CD4-positive, alpha-beta T cell (primary cell): ENCODE measurements at regions not wholly inside any gene's neighbourhood (a gene's known extent, or its start where the extent isn't known, plus 50 kb on each side); places are given as distances from the start of the nearest gene placed in this dataset.

ENCODE experiments used
- ATAC-seq: fragments of 200-7000 bp; cut with Tn5 transposase; one replicate; pipeline ENCODE4 v1.10.0; 2022; ENCODE audit warnings: mild to moderate bottlenecking; ENCODE audit not compliant: poor library complexity
- CTCF ChIA-PET: fragments of 350-600 bp; sonication (Branson Sonifier 250); formaldehyde crosslinking; loops from one replicate; lab custom pipeline; 2021; ENCODE audit warnings: antibody characterized with exemption, inconsistent platforms; lab: Charles Lee
- POLR2A ChIA-PET: fragments of 350-600 bp; sonication (Branson Sonifier 250); formaldehyde crosslinking; loops from one replicate; lab custom pipeline; 2021; ENCODE audit warnings: antibody characterized with exemption, inconsistent platforms; lab: Charles Lee
- DNase-seq, 14 experiments: peaks; one replicate each; pipeline ENCODE4 v3.0.0-alpha.2; 2013 to 2020; ENCODE audit warnings: mixed read lengths in 2 of 14
- H3K27ac ChIP-seq, 2 donors: one replicate each; pipeline versions ENCODE4 v1.5.1 to v1.7.0; 2013; ENCODE audit warnings: low read length in 2 of 2, low read depth in 1 of 2, mild to moderate bottlenecking in 1 of 2
- H3K27me3 ChIP-seq, 2 experiments: 1 replicate in 1 of 2; 2 replicates in 1 of 2; pipeline versions ENCODE4 v1.6.1 to v1.7.0; 2013; ENCODE audit warnings: low read length in 2 of 2, control low read depth in 1 of 2, mild to moderate bottlenecking in 1 of 2, moderate library complexity in 1 of 2; ENCODE audit not compliant: insufficient read depth in 2 of 2, control insufficient read depth in 1 of 2
- H3K36me3 ChIP-seq: one replicate; pipeline ENCODE4 v1.6.1; 2013; ENCODE audit warnings: low read length, control low read depth; ENCODE audit not compliant: insufficient read depth
- H3K4me1 ChIP-seq: one replicate; pipeline ENCODE4 v1.6.1; 2013; ENCODE audit warnings: low read length, control low read depth; ENCODE audit not compliant: insufficient read depth
- H3K4me3 ChIP-seq: one replicate; pipeline ENCODE4 v1.5.1; 2013; ENCODE audit warnings: mild to moderate bottlenecking, low read length, moderate library complexity
- H3K9me3 ChIP-seq, 2 experiments: 1 replicate in 1 of 2; 2 replicates in 1 of 2; pipeline versions ENCODE4 v1.6.1 to v1.7.0; 2013; ENCODE audit warnings: low read length in 2 of 2, mild to moderate bottlenecking in 2 of 2, control low read depth in 1 of 2, moderate library complexity in 1 of 2; ENCODE audit not compliant: control insufficient read depth in 1 of 2, insufficient read depth in 1 of 2
- H3K27ac Mint-ChIP-seq: one replicate; pipeline ENCODE4 v1.8.0; 2020; ENCODE audit warnings: mixed read lengths
- H3K27me3 Mint-ChIP-seq: one replicate; pipeline ENCODE4 v1.8.0; 2021; ENCODE audit warnings: mixed read lengths
- H3K36me3 Mint-ChIP-seq: one replicate; pipeline ENCODE4 v1.8.0; 2021; ENCODE audit warnings: low read depth, mixed read lengths
- H3K4me1 Mint-ChIP-seq: one replicate; pipeline ENCODE4 v1.8.0; 2021; ENCODE audit warnings: low read depth, mixed read lengths
- H3K4me3 Mint-ChIP-seq: one replicate; pipeline ENCODE4 v1.8.0; 2020; ENCODE audit warnings: mild to moderate bottlenecking, mixed read lengths
- H3K9me3 Mint-ChIP-seq: one replicate; pipeline ENCODE4 v1.8.0; 2020; ENCODE audit warnings: mixed read lengths
- intact Hi-C, 2 experiments: fragments of 100-400 bp; cut with DNase I in 1 of 2; cut with micrococcal nuclease in 1 of 2; formaldehyde crosslinking; loops; one replicate each; pipeline versions ENCODE4 v1.15.1 to v1.9.0; 2023 to 2025; cut with DNase I, micrococcal nuclease
- TF ChIP-seq, protein P1 (sequence below): fragments of 200-600 bp; IDR thresholded peaks from one replicate; pipeline ENCODE4 v1.8.0; 2022; ENCODE audit warnings: antibody characterized with exemption, mild to moderate bottlenecking

- Mint-ChIP-seq H3K36me3 (no peaks in the 10 kb centered on the region), H3K27me3 (no peaks in the 10 kb centered on the region), H3K4me3 (no peak overlapping the region), H3K27ac (no peak overlapping the region), H3K4me1 (no peaks in the 10 kb centered on the region), H3K9me3 (no peaks in the 10 kb centered on the region)
- no peak for DNase-seq
- no peaks in the 10 kb centered on the region for H3K36me3 ChIP-seq
- ChIA-PET CTCF (no interaction called here), POLR2A (no interaction called here)
- intact Hi-C loops, result no loop called here
- H3K27me3 ChIP-seq, result no peaks in the 10 kb centered on the region
- no peak overlapping the region for H3K4me3 ChIP-seq
- TF ChIP-seq, protein P1, sequence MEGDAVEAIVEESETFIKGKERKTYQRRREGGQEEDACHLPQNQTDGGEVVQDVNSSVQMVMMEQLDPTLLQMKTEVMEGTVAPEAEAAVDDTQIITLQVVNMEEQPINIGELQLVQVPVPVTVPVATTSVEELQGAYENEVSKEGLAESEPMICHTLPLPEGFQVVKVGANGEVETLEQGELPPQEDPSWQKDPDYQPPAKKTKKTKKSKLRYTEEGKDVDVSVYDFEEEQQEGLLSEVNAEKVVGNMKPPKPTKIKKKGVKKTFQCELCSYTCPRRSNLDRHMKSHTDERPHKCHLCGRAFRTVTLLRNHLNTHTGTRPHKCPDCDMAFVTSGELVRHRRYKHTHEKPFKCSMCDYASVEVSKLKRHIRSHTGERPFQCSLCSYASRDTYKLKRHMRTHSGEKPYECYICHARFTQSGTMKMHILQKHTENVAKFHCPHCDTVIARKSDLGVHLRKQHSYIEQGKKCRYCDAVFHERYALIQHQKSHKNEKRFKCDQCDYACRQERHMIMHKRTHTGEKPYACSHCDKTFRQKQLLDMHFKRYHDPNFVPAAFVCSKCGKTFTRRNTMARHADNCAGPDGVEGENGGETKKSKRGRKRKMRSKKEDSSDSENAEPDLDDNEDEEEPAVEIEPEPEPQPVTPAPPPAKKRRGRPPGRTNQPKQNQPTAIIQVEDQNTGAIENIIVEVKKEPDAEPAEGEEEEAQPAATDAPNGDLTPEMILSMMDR, result no peak
- H3K4me1 ChIP-seq, result no peaks in the 10 kb centered on the region
- H3K27ac ChIP-seq, result no peak overlapping the region
- ATAC-seq, result no peak
- H3K9me3 ChIP-seq, result no peaks in the 10 kb centered on the region
These were observed 456.0 kb upstream of the FAM241A start for GRCh38 chr4:111689214-111689613.

GRCh38 chr4:111689731-111690130 lies 455.5 kb upstream of the FAM241A start:
- H3K9me3 ChIP-seq, result no peaks in the 10 kb centered on the region
- no peak overlapping the region for H3K27ac Mint-ChIP-seq
- intact Hi-C loops, result no loop called here
- no peaks in the 10 kb centered on the region for H3K9me3 Mint-ChIP-seq
- no peaks in the 10 kb centered on the region for H3K27me3 Mint-ChIP-seq
- no peak overlapping the region for H3K27ac ChIP-seq
- ChIA-PET POLR2A (no interaction called here), CTCF (no interaction called here)
- ATAC-seq (no peak), DNase-seq (no peak)
- no peaks in the 10 kb centered on the region for H3K4me1 ChIP-seq
- no peaks in the 10 kb centered on the region for H3K27me3 ChIP-seq
- H3K36me3 ChIP-seq, result no peaks in the 10 kb centered on the region
- H3K4me3 ChIP-seq, result no peak overlapping the region
- H3K36me3 Mint-ChIP-seq, result no peaks in the 10 kb centered on the region
- TF ChIP-seq, protein P1, result no peak
- no peaks in the 10 kb centered on the region for H3K4me1 Mint-ChIP-seq
- H3K4me3 Mint-ChIP-seq, result no peak overlapping the region

- Histone ChIP-seq H3K36me3 (no peaks in the 10 kb centered on the region), H3K4me1 (no peaks in the 10 kb centered on the region), H3K9me3 (no peaks in the 10 kb centered on the region), H3K4me3 (no peak overlapping the region), H3K27me3 (no peaks in the 10 kb centered on the region), H3K27ac (no peak overlapping the region)
- no peaks in the 10 kb centered on the region for H3K36me3 Mint-ChIP-seq
- H3K27ac Mint-ChIP-seq, result no peak overlapping the region
- CTCF ChIA-PET, result no interaction called here
- POLR2A ChIA-PET, result no interaction called here
- ATAC-seq (no peak), DNase-seq (no peak)
- intact Hi-C loops, result no loop called here
- H3K27me3 Mint-ChIP-seq, result no peaks in the 10 kb centered on the region
- H3K9me3 Mint-ChIP-seq, result peaks cover 5% of the 10 kb centered on the region
- no peak overlapping the region for H3K4me3 Mint-ChIP-seq
- TF ChIP-seq, protein P1, result no peak
- no peaks in the 10 kb centered on the region for H3K4me1 Mint-ChIP-seq
These were observed 451.5 kb upstream of the FAM241A start for GRCh38 chr4:111693758-111694157.
